Skeletal muscle cell (primary cell): ENCODE measurements at regions not wholly inside any gene's neighbourhood (a gene's known extent, or its start where the extent isn't known, plus 50 kb on each side); places are given as distances from the start of the nearest gene placed in this dataset.

Source experiments
- DNase-seq: peaks from one replicate; pipeline ENCODE4 v3.0.0-alpha.2; 2010; ENCODE audit warnings: low read depth
- H3K4me3 ChIP-seq: 2 replicates; pipeline ENCODE4 v1.5.1; 2011; ENCODE audit warnings: low read depth, mild to moderate bottlenecking, control low read depth, low read length, moderate library complexity

DNA sequence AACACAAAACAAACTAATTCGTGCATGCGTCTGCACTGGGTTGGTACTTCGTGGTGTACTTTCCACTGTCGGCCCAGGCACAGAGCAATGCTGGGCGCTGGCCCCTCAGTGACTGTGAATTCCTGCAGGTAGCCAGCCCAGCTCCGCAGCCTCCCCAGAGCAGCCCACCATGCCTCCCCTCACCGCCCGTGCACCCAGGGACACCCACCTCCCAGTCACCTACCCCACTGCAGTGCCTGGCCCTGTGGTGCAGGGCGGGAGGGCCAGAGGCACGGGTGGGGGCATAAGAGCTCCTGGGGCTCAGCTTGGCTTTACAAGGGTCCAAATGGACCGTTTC, 93.1 kb upstream of the ZNF507 start:
- H3K4me3 ChIP-seq: no peak overlapping the region
- no peak for DNase-seq

DNA sequence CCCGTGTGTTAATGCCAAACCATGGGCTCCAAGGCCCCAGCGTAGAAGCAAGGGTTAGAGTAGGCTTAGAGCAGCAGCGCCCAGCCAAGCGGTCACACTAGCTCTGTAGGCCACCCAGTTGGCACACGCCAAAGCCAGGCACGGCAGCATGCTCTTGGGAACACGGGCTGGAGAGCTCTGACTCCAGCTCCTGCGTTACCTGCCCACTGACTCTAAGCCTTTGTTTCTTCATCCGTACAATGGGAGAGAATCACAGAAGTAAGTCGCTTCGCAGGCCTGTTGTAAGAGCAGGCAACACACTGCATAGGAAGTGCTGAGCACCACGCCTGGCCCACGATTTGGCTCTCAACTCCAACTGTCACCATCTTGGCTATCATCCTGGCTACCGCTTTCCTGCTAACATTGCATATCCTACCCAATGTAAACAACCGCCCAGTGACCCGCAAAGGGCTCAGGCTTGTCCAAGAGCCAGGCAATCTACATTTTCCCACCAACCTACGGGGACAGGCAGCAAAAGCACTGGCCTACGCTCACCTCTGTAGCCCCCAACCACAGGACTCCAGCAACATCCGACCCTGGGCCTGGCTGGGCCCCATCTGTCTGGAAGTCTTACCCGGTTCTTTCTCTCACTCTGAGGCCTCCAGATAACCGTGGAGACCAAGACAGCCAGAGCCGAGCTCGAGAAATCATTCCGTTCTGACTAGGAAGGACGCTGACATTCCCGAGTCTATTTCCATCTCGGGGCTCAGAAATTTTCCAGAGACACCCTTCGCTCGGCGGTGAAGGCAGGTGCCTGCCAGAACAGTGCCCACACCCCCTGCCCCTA, 91.5 kb upstream of the ZNF507 start:
- no peak for DNase-seq
- H3K4me3 ChIP-seq: no peak overlapping the region

DNA sequence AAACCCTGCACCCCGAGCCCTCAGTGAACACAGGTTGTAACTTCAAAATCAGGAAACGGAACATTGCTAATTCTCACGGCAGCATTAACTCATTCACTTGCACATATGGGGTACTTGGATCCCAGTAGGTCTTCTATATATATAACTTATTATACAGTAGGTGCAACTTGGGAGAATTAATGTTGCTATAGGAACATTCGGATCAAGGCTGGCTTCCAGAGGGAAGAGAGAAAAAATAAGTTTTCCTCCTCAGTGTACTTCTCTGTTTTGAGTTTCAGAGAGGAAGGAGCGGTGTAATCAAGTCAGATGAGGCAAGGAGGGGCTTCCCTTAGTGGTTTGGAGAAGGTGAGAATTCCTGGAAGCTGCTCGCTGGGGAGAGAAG, 90.9 kb upstream of the ZNF507 start:
- H3K4me3 ChIP-seq: no peak overlapping the region
- DNase-seq: no peak

DNA sequence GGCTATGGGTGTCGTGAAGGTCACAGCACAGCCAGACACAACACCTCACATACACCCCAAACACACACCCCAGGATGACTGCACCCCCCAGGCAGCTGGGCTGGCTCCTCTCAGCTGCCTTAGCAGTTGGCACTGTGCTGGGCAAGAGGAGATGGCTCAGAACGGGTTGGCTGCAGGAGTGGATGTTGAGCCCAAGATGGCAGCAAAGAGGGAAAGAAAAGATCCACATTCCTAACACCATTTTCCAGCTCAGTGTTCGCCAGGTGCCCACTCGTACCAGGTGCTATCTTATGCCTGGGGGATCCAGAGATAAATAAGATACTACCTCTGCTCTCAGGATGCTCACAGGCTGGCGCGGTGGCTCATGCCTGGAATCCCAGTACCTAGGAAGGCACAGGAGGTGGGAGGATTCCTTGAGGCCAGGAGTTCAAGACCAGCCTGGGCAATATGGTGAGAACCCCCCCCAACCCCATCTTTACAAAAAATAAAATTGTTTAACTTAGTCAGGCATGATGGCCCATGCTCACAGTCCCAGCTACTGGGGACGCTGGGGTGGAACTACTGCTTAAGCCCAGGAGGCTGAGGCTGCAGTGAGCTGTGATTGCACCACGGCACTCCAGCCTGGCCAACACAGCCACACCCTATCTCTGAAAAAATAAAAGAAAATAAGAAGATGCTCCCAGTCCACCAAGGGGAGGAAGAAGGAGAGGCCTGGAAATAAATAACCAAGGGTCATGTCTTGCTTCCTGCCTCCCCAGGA, 89.7 kb upstream of the ZNF507 start:
- DNase-seq: no peak
- no peak overlapping the region for H3K4me3 ChIP-seq

DNA sequence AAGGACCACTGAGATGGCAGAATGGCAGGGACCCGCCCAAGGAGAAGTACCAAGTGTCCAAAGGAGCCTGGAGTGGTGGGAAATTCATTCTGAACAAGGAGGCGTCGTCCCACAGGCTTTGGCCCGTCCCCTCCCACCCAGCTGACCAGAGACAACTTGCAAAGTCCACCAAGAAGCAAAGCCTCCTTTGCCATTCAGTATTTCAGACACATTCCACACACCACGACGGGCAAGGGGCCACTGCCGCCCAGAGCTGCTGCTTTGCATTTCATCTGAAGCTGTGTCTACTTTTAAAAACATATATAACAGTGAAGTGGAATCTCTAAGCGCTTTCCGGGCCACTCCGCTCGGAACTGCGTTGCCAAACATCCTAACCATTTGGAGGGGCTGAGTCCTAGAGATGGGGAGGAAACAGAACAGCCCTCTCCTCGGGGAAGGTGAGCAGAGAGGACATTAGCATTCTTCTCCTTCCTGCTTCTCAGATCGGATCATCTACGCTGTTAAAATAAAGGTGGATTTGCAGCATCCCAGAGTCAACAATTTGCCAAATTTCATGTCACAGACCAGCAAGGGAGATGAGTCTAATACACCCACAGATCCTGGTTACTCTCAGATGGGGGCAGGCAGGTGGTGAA, 89.0 kb upstream of the ZNF507 start:
- no peak for DNase-seq
- H3K4me3 ChIP-seq: no peak overlapping the region

DNA sequence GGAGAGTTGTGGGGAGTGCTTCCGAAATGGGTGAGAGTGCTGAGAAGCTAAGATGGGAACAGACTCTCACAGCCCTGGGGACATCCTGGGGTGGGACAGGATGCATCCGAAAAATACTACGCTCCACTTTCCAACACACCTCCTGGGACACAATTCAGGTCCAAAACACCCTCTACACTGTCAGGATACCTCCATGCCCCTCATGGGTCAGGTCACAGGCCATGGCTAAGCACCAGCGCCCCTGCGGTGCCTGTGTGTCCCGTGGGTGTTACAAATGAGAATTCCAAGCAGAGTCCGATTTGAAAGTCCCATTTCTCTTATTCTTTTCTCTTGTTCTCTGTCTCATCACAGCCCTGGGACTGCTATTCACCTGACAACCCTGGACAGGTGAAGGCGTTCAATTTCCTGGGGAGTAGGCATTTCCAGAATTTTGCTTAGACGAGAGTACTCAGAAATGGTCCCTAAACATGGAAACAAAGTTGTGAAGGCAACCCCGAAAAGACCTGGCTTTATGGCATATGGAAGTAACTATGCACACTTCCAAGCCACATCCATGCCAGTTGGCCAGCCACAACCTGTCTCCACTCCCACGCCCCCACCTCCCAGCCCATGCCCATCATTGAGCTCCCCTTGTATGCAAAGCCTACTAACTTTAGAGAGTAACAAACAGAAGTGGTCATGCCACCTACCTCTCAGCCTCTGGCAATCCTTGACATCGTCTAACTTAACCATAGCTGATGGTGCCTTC, 87.9 kb upstream of the ZNF507 start:
- DNase-seq: no peak
- H3K4me3 ChIP-seq: no peak overlapping the region

DNA sequence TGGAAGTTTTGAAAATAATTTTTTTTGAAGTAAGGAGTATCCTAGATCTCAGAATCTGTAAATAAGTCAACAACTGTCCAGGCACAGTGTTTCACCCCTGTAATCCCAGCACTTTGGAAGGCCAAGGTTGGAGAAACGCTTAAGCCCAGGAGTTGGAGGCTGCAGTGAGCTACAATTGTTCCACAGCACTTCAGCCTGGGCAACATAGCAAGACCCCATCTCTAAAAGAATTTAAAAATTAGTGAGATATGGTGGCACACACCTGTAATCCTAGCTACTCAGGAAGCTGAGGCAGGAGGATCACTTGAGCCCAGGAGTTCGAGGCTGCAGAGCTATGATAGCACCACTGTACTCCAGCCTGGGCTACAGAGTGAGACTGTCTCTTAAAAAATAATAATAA, 87.2 kb upstream of the ZNF507 start:
- H3K4me3 ChIP-seq: no peak overlapping the region
- no peak for DNase-seq

DNA sequence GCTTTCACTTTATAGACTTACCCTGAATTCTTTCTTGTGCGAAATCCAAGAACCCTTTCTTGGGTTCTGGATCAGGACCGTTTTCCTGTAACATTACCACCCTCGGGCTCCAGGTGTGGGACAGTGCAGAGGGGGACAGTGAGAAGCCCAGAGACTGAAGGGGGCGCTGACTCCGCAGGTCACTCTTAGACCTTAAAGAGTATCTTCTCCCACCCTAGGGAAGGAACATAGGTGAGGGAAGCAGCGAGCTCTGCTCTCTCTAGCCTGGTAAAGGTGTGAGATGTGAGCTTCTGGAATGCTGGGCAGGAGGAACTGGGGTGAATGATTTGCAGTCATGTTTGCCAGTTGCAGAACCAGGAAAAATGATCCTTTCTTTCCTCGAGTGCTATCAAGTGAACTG, 80.8 kb upstream of the ZNF507 start:
- no peak overlapping the region for H3K4me3 ChIP-seq
- no peak for DNase-seq

DNA sequence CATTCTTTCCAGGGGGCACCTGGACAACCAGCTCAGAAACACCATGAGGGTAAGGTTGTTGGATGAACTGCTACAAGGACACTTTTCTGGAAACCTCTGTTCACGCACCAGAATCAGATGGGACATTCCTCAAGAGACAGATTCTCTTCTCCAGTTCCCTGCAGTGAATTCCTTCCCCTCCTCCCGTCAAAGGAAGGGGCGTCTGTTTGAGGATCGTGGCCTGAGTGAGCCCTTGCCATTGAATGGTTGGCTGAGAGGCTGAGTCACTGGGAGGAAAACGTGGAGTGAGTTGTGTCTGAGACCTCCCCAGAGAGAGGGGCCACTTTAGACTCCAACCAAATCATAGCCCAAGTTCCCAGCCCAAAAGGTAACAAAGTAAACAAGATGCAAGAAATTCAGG, 79.4 kb upstream of the ZNF507 start:
- no peak for DNase-seq
- no peak overlapping the region for H3K4me3 ChIP-seq

DNA sequence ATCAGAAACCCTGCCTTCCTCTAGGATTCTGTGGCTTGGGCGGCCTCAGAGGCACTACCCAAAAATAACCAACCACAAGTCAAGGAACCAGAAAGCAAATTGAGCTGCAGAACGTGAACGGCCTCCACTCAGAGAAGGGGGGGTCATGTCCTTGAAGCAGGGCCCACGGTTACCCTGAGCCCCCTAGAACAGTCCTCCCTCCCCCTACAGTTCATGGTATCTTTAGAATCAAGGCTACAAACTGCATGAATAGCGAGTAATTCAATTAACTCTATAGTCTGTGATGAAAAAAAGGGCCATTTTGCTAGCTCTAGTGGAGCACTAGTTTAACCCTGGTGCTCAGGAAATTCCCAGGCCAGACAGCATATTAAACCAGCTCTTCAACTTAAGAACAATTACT, 79.0 kb upstream of the ZNF507 start:
- no peak overlapping the region for H3K4me3 ChIP-seq
- DNase-seq: no peak

DNA sequence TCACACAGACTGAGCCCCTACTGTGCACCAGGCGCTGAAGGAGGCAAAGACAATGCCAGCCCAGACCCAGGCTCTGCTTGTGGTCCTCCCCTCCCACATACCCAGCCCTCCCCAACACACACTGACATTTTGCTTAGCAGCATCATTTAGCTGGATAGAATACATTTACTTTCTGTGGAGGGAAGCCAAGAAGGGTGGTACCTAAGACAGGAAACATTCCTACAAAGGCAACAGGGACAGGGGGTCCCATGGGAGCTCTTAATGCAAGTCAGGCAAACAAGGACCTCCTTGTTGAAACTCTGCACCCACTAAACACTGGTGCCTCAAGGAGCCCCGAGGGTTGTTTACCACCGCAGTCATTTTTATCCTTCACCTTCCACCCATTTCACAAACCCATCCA, 77.0 kb upstream of the ZNF507 start:
- no peak overlapping the region for H3K4me3 ChIP-seq
- no peak for DNase-seq

DNA sequence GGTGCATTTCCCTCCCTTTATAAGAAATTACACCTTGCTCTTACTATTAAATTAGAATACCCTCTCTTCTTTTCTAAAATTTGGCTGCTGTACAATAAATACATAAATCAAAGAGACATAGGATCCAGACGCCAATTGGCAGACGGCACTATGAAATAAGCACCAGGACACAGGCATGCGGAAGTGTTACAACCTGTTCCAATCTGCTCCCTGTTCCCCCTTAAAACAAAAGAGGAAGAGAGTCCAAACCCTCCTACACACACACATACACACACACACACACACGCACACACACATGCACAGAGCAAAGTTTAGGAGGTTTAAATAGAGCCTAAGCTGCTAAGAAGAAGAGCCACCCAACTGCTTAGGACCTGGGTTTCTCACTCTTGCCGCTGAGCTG, 75.6 kb upstream of the ZNF507 start:
- no peak for DNase-seq
- no peak overlapping the region for H3K4me3 ChIP-seq

DNA sequence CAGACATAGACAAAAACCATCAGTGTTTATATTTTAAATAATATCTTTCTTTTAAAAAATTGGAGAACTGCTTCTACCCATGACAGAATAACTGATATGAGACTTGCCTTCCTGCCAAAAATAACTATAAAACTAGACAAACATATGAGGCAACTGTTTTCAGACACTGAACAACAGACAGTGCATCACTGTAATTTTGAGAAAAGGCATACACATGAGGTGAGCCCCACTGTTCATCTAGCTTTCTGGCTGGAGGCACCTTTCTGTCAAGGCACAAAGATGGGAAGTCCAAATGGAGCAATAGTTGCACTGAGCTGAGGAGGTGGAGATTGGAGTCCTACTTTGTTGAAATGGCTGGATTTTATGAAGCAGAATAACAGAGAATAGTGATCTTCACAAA, 71.9 kb upstream of the ZNF507 start:
- DNase-seq: no peak
- no peak overlapping the region for H3K4me3 ChIP-seq

DNA sequence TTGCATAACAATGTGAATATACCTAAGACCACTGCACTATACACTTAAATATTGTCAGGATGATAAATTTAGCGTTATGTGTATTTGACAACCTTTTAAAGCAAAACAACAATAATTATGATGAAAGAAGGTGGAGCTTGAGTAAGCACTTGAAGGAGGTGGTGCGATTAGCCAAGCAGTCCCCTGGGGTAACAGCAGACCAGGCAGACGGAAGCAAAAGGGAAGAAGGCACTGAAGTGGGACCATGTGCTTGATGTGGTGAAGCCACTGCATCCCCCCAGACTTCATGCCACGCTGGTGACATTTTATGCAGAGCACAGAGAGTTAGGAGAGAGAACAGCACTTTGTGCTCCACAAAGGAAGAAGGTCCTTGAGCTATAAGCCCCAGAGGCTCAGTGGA, 58.3 kb upstream of the ZNF507 start:
- H3K4me3 ChIP-seq: no peak overlapping the region
- no peak for DNase-seq

DNA sequence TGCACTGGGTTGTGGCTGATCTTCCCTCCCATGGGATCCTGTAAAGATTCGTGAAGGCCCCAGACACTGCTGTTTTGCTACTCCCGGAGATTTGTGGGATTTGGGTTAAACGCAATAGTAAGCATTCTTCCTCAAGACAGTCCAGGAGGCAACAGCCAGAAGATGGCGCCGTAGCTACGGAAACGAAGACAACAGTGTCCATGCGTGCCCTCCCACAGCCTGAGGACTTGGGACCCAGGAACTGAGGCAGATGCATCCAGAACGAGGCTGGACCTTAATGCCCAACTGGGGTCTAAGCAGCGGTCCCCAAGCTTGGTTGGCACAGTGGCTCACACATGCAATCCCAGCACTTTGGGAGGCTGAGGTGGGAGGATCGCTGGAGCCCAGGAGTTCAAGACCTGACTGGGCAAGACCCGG, 57.6 kb upstream of the ZNF507 start:
- DNase-seq: peak; percentile 19
- no peak overlapping the region for H3K4me3 ChIP-seq

DNA sequence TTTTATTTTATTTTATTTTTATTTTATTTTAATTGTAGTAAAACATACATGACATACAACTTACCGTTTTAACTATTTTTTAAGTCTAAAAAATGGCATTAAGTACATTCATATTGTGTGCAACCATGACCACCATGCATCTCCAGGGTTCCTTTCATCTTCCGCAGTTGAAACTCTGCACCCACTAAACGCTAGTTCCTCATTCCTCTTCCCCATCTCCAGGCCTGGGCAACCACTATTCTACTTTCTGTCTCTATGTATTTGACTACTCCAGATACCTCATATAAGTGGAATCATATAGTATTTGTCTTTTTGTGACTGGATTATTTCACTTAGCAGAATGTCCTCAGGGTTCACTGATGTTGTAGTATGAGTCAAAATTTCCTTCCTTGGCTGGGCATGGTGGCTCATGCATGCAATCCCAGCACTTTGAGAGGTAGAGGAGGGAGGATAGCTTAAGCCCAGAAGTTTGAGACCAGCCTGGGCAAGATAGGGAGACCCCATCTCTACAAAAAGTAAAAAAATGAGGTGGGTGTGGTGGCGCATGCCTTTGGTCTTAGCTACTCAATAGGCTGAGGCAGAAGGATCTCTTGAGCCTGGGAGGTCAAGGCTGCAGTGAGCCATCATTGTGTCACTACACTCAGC, 55.7 kb upstream of the ZNF507 start:
- no peak for DNase-seq
- H3K4me3 ChIP-seq: no peak overlapping the region

DNA sequence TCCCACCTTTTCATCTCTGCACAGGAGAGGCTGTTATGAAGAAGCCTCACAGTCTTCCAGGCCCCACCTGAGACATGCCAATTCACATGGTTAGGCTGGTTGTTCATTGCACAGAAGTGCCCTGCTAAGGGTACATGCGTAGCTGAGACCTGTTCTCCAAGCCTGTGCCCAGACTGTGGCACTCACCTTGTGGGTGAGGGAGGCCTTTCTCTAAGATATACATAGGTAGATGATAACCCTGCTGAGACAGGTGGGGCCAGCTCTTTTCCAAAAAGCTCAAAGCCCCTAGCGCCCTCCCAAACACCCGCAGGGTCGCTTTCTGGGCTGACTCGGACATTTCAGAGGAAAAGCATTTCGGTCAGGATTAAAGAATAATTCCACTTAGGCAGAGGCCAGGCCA, 53.5 kb upstream of the ZNF507 start:
- no peak for DNase-seq
- H3K4me3 ChIP-seq: no peak overlapping the region

DNA sequence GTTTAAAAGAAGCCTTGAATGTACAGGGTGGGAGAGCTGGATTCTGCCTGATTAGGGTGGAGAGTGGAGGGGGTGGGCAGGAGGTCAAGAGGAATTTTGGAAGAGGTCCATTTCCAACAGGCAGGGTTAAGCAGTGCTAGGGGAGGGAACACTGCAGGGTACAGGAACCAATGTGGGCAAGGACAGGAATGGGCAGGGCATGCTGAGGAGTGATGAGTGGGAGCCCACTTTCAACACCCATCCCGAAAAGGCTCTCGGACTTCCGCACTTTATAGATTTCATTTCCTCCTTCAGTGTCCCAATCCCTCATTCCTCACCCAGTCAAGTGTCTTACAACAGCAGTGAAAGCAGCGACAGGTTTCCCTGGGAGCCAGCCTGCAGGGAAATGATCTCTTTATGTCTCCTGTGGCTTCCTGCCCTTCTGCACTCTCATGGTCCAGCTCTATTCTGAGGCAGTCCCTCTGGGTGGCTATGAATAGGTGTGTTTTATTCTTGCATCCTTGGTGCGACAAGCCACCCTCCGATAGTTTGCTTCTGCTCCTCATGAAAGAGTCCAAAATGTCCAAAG, 50.5 kb upstream of the ZNF507 start:
- no peak for DNase-seq
- H3K4me3 ChIP-seq: no peak overlapping the region
